NCI-H2196 treated with DMSO at 0.1 percent for 48 hours (cell line): ENCODE measurements at regions not wholly inside any gene's neighbourhood (a gene's known extent, or its start where the extent isn't known, plus 50 kb on each side); places are given as distances from the start of the nearest gene placed in this dataset.
"Not testable (repeated sequence)": the region's sequence is repeated elsewhere in the genome, so short reads cannot be mapped to it uniquely, and the experiment has no call there.

Experiments used
- DNase-seq: peaks from one replicate; lab custom pipeline; 2025; ENCODE audit not compliant: unreplicated experiment; lab: John Stamatoyannopoulos, UW

DNA sequence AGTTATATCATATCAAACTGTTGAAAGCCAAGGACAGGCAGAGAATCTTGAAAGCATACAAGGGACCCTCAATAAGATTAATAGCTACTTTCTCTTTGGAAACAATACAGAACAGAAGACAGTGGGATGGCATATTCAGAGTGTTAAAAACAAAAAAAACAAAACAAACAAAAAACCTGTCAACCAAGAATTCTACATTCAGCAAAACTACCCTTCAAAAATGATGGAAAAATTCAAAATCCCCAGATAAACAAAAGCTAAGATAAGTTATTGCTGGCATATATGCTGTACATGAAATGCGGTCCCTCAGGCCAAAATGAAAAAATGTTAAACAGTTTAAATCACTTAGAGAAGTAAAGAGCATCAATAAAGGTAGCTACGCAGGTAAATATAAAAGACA lies 425.1 kb downstream of the ACTL7B start:
- DNase-seq, result no peak

DNA sequence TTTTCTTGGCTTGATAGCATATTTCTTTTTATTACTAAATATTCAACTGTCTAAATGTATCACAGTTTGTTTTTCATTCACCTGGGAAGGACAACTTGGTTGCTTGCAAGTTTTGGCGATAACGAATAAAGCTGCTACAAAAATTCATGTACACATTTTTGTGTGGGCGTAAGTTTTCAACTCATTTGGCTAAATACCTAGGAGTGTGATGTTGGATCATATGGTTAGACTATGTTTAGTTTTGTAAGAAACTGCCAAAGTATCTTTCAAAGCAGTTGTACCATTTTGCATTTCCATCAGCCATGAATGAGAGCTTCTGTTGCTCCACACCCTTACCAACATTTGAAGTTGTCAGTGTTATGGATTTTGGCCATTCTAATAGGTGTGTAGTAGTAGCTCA lies 428.0 kb downstream of the ACTL7B start:
- DNase-seq, result no peak

DNA sequence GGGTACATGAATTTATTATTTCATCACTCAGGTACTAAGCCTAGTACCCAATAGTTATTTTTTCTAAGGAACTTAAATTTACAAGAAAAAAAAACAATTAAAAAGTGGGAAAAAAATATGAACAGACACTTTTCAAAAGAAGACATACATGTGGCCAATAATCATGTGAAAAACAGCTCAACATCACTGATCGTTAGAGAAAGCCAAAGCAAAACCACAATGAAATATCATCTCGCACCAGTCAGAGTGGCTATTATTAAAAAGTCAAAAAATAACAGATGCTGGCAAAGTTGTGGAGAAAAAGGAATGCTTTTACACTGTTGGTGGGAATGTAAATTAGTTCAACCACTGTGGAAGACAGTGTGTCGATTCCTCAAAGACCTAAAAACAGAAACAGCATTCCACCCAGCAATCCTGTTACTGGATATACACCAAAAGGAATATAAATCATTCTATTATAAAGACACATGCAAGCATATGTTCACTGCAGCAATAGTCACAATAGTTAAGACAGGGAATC lies 429.3 kb downstream of the ACTL7B start:
- not testable (repeated sequence) for DNase-seq

DNA sequence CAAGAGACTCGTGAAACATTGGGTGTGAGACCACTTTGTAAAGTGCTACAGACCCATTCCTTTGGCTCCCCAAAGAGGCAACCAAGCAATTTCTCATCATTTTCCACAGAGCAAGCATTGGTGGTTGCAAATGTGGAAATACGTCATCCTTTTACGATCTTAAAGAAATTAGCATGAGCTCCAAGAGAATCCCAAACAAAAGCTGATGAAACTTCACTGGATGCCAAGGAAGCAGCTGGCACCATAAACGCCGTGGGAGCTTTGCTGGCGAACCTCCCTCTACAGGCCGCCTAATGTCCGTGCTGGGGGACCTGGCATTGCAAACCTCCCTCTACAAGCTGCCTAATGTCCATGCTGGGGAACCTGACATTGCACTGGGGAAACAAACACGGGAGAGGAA lies 432.4 kb downstream of the ACTL7B start:
- no peak for DNase-seq

DNA sequence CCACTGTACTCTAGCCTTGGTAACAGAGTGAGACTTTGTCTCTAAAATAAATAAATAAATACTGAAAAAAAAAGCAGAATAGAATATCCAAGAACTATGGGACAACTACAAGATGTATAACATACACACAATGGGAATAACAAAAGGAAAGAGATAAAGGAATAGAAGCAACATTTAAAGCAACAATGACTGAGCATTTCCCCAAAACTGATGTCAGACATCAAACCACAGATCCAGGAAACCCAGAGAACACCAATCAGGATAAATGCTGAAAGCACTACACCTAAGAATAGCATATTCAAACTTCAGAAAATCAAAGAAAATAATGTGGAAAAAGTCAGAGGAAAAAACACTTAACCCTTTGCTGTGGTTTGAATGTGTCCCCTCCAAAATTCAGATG lies 436.4 kb downstream of the ACTL7B start:
- DNase-seq, result no peak

DNA sequence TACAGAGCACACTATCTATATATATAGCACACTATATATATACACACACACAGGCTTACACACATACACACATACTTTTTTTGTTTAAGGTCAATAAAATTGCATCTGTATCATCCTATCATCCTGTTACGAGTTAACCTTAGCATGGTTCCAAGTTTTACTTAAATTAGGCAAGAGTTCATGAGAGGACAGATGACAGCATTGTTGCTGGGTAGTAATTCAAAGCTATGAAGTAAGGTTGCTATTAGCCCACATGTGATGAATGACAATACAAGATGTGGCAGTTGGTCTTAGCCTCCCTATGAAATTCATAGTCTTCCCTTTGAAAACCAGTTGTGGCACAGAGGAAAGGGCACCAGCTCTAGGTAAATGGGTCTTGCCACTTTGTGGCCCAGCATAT lies 438.1 kb downstream of the ACTL7B start:
- no peak for DNase-seq

DNA sequence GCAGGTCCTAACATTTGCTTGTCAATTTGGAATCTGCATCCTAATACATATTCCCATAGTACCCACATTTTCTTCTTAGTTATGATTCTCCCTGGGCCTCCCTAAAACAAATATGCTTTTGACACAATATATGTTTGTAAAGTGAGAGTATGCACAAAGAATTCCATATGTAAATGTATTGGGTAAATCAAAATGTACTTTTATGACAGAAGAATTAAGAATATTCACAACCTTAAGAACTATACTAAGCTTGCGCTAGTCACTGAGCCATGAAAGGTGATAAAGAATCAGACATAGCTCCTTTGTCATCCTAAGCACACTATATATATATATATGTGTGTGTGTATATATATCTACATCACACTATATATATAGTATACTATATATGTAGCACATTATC lies 438.5 kb downstream of the ACTL7B start:
- DNase-seq, result no peak

DNA sequence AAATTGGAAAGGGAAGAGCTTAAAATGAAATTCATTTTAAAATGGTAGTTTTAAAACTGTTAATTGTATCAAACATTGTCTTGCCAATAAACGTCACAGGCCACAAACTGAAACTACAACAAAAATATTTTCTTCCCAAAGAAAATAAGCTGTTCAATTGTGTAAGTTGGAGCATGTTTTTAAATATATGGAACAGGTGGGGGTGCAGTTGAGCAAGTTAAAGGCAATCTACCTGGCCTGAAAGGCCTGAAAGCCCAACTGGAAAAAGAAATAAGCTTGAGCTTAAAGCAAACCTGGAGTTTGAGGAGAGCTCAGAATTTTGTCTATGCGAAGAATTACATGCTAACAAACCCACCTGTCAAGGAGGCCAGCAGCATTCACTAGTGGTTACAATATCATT lies 439.5 kb downstream of the ACTL7B start:
- DNase-seq, result no peak

DNA sequence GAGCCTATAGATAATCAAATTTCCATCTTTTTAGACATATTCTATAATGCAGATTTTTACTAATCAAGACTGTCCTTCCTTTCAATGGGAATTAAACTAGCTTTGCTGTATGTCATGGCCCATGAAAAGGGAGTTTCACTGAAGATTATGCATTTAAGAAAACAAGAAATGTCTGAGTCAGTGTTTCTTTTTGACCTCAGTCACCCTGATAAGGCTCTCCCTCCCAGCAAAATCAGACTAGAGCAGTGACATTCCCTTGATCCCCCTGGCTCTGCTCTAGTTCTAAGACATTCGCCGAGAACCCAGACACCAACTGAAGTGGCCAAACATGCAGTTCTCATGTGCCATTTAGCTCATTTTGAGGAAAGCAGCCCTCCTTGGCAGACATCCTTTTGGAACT lies 442.0 kb downstream of the ACTL7B start:
- DNase-seq, result no peak

DNA sequence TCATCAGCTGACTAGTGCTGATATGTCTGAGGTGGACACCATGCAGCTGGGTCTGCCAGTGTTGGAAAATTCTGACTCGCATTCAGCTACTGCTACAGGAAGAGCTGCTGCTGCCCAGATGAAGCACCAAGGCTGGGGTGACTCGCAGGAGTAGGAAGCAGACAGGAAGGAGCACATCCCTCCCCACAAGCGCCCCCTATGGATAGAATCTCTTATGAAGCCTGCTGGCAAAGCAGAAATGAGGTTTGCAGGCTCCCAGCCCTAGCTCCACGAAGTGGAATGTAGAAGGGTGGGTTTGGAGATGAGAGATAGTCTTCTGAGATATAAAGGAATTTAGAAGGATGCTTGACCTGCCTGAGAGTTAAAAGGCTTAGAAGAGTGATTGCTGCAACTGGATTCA lies 443.0 kb downstream of the ACTL7B start:
- no peak for DNase-seq

DNA sequence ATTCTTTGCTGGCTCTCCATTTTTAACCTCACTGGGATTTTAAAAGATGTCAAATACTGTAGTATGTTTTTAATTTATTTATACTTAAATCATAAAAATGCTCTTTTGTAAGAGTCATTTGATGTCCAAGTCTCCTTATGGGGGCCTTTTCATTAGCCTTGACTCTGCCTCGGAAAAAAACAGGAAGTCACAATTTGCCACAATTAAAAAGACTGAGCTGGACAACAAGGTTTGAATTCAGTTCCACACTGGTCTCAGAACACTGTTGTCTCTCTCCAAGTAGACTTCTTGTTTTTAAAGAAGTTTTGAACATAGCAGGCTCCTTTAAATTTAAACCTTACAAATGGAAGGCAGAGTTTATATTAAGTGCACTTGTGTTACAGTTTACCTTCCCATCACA lies 444.2 kb downstream of the ACTL7B start:
- DNase-seq, result no peak

DNA sequence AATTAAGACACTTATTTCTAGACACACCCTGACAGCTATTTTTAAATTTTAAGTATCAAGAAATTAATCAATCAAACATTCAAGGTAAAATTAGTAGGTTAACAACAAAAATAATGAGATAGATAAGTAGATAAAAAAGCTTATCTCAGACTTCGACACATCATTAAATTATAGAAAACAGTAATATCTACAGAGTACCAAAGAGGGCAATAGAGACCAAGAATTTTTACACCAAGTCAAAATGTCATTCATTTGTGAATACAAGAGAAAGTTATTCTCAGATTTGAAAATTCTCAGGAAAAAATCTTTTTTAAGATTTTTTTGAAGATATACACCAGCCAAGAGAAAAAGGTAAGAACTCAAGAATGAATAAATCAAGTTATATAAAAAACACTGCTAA lies 445.6 kb downstream of the ACTL7B start:
- no peak for DNase-seq

DNA sequence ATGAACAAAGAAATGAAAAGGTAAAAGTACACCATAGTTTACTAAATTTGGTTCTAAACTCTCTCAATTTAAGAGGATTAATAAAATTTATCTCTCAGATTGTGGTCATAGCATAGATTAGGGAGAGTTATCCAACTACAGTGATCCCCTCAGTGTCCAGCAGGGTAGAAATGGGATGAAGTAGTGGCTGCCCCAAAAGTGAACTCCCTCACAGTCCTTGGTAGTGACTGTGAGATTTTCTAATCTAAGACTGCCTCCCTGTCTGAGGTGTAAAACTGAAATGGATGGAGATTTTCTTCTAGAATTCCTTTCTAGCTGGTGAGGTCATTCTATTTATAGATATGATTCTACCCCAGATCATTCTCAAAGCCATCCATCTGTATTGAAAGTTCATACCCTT lies 455.5 kb downstream of the ACTL7B start:
- DNase-seq, result no peak

DNA sequence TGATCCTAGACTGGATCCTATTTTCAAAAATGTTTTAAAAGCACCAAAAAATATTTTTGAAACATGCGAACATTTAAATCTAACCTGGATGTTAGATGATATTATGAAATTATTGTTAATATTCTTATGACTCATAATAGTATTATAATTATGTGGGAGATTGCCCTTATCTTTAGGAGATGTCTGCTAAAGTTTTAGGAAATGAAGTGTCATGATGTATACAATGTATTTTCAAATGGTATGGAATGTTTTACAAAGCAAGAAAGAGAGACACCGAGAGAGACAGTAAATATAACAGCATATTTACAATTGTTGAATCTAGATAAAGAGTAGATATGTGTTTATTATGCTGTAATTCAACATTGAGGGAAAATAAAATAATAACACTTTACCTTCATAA lies 455.9 kb downstream of the ACTL7B start:
- no peak for DNase-seq

DNA sequence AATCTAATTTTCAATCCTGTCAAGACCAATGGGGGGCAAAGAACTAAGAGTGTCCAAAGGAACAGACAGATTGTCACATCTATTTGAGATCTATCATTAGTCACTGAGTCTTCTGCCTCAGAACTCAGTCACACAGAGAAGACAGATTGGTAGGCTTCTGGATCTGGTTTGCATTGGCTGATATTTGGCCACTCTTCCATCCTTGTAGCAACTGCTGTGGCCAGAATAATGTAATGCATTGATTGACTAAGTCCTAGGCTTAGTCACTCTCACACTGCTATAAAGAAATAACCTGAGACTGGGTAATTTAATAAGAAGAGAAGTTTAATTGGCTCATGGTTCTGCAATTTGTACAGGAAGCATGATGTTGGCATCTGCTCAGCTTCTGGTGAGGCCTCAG lies 458.5 kb downstream of the ACTL7B start:
- DNase-seq, result no peak

DNA sequence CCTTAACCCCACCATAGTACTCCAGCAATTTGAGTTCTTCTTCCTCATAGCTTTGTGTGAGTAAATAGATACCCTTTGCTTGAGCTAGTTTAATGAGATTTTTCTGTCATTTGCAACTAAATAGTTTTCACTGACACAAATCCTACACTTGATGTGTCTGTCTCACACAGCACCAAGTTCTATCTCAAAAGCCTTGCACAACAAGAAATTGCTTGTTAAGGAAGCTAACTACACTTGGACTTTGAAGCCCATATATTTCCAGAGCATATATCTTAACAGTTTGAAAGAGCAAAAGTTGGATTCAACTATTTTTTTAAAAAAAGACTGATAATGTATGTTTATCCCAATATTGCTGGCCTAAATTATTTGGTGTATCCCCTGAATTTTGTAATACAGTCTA lies 459.2 kb downstream of the ACTL7B start:
- no peak for DNase-seq

DNA sequence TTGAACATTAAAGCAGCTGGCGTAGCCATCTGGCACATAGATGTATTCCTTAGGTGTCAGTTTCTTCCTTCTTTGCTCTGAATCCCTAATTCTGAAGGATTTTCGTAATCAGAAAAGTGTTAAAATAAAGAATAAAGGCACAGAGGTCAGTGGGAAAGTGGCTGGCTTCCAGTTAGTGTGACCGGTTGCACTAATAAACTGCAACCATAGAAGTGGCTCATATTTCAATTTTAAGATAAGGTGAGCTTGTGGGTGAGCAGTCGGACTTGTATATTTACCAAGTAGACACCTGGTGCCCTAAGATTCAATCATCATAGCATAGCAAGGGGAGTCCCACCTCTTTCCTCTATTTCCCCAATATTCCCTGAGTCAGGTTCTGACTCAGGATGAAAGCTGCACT lies 459.6 kb downstream of the ACTL7B start:
- no peak for DNase-seq

DNA sequence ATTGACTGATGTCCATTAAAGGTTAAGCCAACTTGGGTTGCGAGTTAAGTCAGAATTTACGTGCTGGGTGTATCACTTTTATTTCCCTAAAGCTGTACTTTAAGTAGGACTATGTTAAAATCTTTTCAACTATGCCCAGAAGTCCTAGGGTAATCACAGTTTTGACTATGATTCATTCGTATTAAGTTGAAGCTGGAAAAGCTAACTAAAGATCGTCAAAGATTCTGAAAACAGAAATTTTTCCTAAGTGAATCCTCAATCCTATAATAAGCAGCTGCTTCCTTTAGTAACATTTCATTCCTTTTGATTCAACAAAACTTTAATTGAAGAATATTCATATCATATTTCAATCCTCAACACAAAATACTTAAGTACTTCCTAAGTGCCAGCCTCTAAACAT lies 460.4 kb downstream of the ACTL7B start:
- DNase-seq, result no peak

DNA sequence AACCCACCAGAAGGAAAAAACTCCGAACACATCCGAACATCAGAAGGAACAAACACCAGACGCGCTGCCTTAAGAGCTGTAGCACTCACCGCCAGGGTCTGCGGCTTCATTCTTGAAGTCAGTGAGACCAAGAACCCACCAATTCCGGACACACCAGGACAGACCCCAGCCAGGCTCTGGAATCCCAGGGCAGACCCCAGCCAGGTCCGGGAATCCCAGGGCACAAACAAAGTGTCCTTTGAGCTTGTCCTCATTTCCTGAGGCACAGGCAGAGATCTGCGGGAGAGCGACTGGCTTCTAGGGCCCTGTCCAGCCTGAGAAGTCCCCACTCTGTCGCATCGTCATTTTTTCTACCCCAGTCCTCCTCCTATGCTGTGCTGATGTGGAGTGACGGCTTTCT lies 461.1 kb downstream of the ACTL7B start:
- DNase-seq, result no peak

DNA sequence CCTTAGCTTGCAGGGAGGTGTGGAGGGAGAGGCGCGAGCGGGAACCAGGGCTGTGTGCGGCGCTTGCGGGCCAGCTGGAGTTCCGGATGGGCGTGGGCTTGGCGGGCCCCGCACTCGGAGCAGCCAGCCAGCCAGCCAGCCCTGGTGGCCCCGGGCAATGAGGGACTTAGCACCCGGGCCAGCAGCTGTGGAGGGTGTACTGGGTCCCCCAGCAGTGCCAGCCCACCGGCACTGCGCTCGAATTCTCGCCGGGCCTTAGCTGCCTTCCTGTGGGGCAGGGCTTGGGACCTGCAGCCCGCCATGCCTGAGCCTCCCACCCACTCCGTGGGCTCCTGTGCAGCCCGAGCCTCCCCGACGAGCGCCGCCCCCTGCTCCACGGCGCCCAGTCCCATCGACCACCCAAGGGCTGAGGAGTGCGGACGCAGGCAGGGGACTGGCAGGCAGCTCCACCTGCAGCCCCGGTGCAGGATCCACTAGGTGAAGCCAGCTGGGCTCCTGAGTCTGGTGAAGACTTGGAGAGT lies 462.2 kb downstream of the ACTL7B start:
- DNase-seq, result not testable (repeated sequence)

DNA sequence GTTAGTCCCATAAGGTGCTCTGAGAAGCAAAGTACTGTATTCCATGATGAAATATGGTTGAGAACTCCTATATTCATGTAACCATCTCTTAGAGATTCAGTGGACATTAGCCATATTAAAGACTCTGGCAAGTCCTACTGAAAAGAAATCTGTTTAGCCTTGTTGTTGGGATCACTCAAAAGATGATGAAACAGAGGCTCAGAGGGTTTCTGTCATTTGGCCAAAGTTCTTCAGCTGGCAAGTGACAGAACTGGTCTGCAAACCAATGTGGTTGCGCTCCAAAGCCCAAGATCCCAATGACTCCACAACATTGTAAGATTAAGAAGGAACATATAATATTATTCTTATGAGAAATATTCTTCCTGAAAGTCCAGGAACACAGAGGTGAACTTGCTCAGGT lies 462.9 kb downstream of the ACTL7B start:
- DNase-seq, result no peak

DNA sequence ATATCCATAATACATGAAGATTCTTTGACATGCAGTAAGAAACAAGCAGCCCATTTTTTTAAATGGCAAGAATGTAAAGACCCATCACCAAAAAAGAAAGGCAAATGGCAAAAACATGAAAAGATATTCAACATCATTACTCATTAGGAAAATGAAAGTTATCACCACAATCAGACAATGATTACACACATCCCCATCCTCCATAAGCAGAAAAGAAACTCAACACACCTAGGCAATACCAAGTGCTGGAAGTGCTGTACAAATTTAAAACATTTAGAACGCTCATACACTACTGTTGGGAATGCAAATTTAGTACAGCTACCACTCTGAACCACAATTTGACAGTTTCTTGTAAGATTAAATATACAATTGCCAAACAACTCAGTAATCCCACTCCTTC lies 466.7 kb downstream of the ACTL7B start:
- no peak for DNase-seq

DNA sequence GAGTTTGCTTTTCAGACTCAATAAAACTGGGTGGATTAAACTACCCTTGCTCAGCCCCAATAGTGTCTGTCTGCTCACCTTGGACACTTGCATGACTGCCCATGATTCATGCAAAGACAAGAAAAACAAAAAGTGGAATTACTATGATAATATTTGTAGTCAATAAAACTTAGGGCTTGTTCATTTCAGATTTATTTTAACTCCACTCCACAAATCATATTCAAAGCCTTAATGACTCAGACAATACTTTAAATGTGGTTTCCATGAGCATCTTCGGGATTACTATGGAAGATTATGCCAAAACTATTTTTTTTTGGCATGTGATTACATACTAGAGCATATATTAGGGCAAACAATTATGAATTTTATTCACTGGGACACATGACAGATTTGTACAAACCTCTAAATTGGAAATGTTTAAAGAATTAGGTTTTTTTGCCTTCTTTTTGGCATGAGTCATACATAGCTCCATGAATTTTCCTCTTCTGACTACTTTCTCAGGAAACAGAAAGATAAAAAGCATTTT lies 468.9 kb downstream of the ACTL7B start:
- DNase-seq, result no peak

DNA sequence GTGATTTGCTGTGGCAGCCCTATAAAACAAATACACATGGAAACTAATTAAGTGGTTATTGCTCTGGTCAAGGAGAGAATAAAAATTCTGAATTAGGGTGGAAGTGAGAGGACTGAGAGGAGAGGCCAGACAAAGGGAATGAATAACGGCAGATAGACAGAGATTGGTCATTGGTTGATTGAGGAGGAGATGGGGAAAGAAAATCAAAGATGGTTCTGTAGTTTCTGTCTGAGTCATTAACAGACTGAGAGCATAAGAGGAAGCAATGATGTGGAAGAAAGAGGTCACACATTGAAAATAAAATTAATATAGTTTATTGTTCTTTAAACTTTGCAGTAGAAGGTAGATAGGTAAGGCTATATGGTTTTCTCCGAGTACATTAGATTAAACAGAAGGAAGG lies 469.8 kb downstream of the ACTL7B start:
- DNase-seq, result no peak
